ENCODE measurements at regions not wholly inside any gene's neighbourhood (a gene's known extent, or its start where the extent isn't known, plus 50 kb on each side); places are given as distances from the start of the nearest gene placed in this dataset.
"Not testable (repeated sequence)": the region's sequence is repeated elsewhere in the genome, so short reads cannot be mapped to it uniquely, and the experiment has no call there.

GRCh38 chr22:22754961-22755777, 110.8 kb downstream of the GGTLC2 start:
- no peak overlapping the region for H3K4me3 ChIP-seq (IDR thresholded peaks at IDR 0.05; ENCODE audit: insufficient read depth, low read depth, low read length)
- H2AFZ ChIP-seq (ENCODE audit: low read depth): no peak overlapping the region
- H4K20me1 ChIP-seq (ENCODE audit: insufficient read depth): no peaks in the 10 kb centered on the region
- H3K36me3 ChIP-seq (ENCODE audit: insufficient read depth): no peaks in the 10 kb centered on the region
- peaks cover 14% of the 10 kb centered on the region for H3K4me1 ChIP-seq (ENCODE audit: low read depth, poor library complexity, severe bottlenecking)
- no peak overlapping the region for H3K27ac ChIP-seq
- no peak overlapping the region for H3K9ac ChIP-seq
- H3K79me2 ChIP-seq (ENCODE audit: insufficient read depth, low read depth): no peaks in the 10 kb centered on the region
- no peak overlapping the region for H3K4me2 ChIP-seq
- no peak for TF ChIP-seq CTCF (conservative IDR thresholded peaks at IDR 0.05; ENCODE audit: low read depth, low read length)
- no peaks in the 10 kb centered on the region for H3K27me3 ChIP-seq (ENCODE audit: insufficient read depth, low read depth)

DNA sequence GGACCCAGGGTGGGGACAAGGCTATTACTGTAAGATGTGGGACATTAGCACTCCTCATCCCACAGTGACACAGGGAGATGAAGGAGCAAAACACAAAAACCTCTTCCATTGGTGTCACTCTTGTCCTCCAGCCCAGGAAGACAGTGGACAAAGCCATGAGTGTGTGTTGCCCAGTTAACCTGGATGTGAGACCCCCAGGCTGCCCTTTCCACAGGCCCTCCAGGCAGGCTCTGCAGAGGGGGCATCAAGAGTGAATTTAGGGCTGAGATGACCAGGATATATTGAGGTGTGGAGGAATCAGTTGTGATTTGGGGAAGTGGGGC, 111.3 kb downstream of the GGTLC2 start:
- no peaks in the 10 kb centered on the region for H4K20me1 ChIP-seq (ENCODE audit: insufficient read depth)
- H2AFZ ChIP-seq (ENCODE audit: low read depth): no peak overlapping the region
- H3K27ac ChIP-seq: no peak overlapping the region
- TF ChIP-seq CTCF (conservative IDR thresholded peaks at IDR 0.05; ENCODE audit: low read depth, low read length): no peak
- no peaks in the 10 kb centered on the region for H3K27me3 ChIP-seq (ENCODE audit: insufficient read depth, low read depth)
- no peaks in the 10 kb centered on the region for H3K36me3 ChIP-seq (ENCODE audit: insufficient read depth)
- no peaks in the 10 kb centered on the region for H3K79me2 ChIP-seq (ENCODE audit: insufficient read depth, low read depth)
- H3K4me3 ChIP-seq (IDR thresholded peaks at IDR 0.05; ENCODE audit: insufficient read depth, low read depth, low read length): no peak overlapping the region
- H3K4me1 ChIP-seq (ENCODE audit: low read depth, poor library complexity, severe bottlenecking): peaks cover 12% of the 10 kb centered on the region
- no peak overlapping the region for H3K9ac ChIP-seq
- H3K4me2 ChIP-seq: no peak overlapping the region

- H3K27me3 ChIP-seq (ENCODE audit: insufficient read depth, low read depth): no peaks in the 10 kb centered on the region
- H3K27ac ChIP-seq: no peak overlapping the region
- no peak overlapping the region for H3K4me2 ChIP-seq
- no peaks in the 10 kb centered on the region for H3K79me2 ChIP-seq (ENCODE audit: insufficient read depth, low read depth)
- H2AFZ ChIP-seq (ENCODE audit: low read depth): no peak overlapping the region
- peaks cover 12% of the 10 kb centered on the region for H3K4me1 ChIP-seq (ENCODE audit: low read depth, poor library complexity, severe bottlenecking)
- no peak overlapping the region for H3K9ac ChIP-seq
- H3K36me3 ChIP-seq (ENCODE audit: insufficient read depth): no peaks in the 10 kb centered on the region
- no peak for TF ChIP-seq CTCF (conservative IDR thresholded peaks at IDR 0.05; ENCODE audit: low read depth, low read length)
- H3K4me3 ChIP-seq (IDR thresholded peaks at IDR 0.05; ENCODE audit: insufficient read depth, low read depth, low read length): no peak overlapping the region
- H4K20me1 ChIP-seq (ENCODE audit: insufficient read depth): no peaks in the 10 kb centered on the region
These were observed 111.7 kb downstream of the GGTLC2 start for GRCh38 chr22:22756109-22756508.

DNA sequence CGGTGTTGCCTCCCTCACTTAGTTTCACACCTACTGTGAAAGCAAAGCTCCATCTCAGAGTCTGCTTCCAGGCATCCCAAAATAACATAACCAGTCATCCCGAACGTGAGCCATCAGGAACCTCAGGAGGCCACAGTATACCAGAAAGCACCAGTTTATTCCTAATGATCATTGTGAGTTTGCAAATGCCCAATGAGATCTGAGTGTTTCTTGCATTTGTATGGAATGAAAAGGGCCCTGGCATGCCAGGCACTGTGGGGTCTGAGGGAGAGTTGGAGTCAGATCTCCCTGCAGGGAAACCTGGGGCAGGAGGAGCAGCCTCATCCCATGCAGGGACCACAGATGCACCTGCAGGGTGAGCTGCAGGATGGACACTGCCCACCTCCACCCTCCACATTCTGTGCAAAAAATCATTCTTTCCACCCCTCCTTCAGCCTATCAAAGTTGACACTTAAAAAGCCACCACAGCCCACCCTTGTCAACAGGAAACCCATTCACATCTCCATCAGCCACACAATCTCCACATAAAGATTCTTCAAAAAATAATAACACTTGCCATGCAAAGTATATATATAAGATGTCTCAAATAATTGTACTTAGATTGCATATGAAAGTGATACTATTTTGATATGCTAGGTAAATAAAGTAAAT, 112.3 kb downstream of the GGTLC2 start:
- peaks cover 12% of the 10 kb centered on the region for H3K4me1 ChIP-seq (ENCODE audit: low read depth, poor library complexity, severe bottlenecking)
- not testable (repeated sequence) for H4K20me1 ChIP-seq (ENCODE audit: insufficient read depth); H2AFZ ChIP-seq (ENCODE audit: low read depth); H3K27me3 ChIP-seq (ENCODE audit: insufficient read depth, low read depth); H3K4me2 ChIP-seq; H3K4me3 ChIP-seq (IDR thresholded peaks at IDR 0.05; ENCODE audit: insufficient read depth, low read depth, low read length); H3K36me3 ChIP-seq (ENCODE audit: insufficient read depth); H3K79me2 ChIP-seq (ENCODE audit: insufficient read depth, low read depth); H3K27ac ChIP-seq; H3K9ac ChIP-seq

- not testable (repeated sequence) for H3K4me3 ChIP-seq (IDR thresholded peaks at IDR 0.05; ENCODE audit: insufficient read depth, low read depth, low read length); H3K36me3 ChIP-seq (ENCODE audit: insufficient read depth); H3K79me2 ChIP-seq (ENCODE audit: insufficient read depth, low read depth); H3K9ac ChIP-seq; H3K27me3 ChIP-seq (ENCODE audit: insufficient read depth, low read depth); H4K20me1 ChIP-seq (ENCODE audit: insufficient read depth); H3K27ac ChIP-seq; H2AFZ ChIP-seq (ENCODE audit: low read depth); H3K4me2 ChIP-seq
- H3K4me1 ChIP-seq (ENCODE audit: low read depth, poor library complexity, severe bottlenecking): peaks cover 10% of the 10 kb centered on the region
These were observed 113.8 kb downstream of the GGTLC2 start for GRCh38 chr22:22758101-22758807.
